HEK293 (cell line): ENCODE measurements at regions not wholly inside any gene's neighbourhood (a gene's known extent, or its start where the extent isn't known, plus 50 kb on each side); places are given as distances from the start of the nearest gene placed in this dataset.

ENCODE experiments used
- CTCF ChIA-PET: fragments of 350-600 bp; formaldehyde crosslinking; extraction: SDS; loops from one replicate; lab custom pipeline; 2021; ENCODE audit warnings: antibody characterized with exemption; lab: Yijun Ruan, JAX
- POLR2A ChIA-PET: fragments of 300-600 bp; formaldehyde crosslinking; extraction: SDS; loops from one replicate; lab custom pipeline; 2020; ENCODE audit warnings: antibody characterized with exemption, inconsistent platforms; lab: Yijun Ruan, JAX
- H3K27ac ChIP-seq: fragments of 200-500 bp; sonication (Bioruptor generic); 2 replicates; pipeline ENCODE4 v1.5.1; 2014; ENCODE audit warnings: low read depth, low read length, control low read depth, inconsistent platforms; ENCODE audit errors: extremely low read depth
- H3K36me3 ChIP-seq, 2 experiments: fragments of 200-500 bp in 1 of 2; sonication (Bioruptor generic) in 1 of 2; 1 replicate in 1 of 2; 2 replicates in 1 of 2; pipeline ENCODE4 v1.5.1; 2014 to 2017; ENCODE audit warnings: inconsistent platforms in 2 of 2, low read length in 2 of 2; ENCODE audit not compliant: control insufficient read depth in 2 of 2, insufficient read depth in 1 of 2
- H3K4me1 ChIP-seq: fragments of 200-500 bp; sonication (Bioruptor generic); 2 replicates; pipeline ENCODE4 v1.5.1; 2014; ENCODE audit warnings: mild to moderate bottlenecking, low read length, inconsistent platforms; ENCODE audit not compliant: control insufficient read depth, insufficient read depth
- H3K4me3 ChIP-seq: 2 replicates; pipeline ENCODE4 v1.5.1; 2011; ENCODE audit warnings: low read depth, mild to moderate bottlenecking, control low read depth, low read length, moderate library complexity
- H3K9me3 ChIP-seq: fragments of 200-500 bp; sonication (Bioruptor generic); 2 replicates; pipeline ENCODE4 v1.5.1; 2014; ENCODE audit warnings: low read depth, low read length, inconsistent platforms; ENCODE audit not compliant: control insufficient read depth, insufficient read depth
- BCL6B ChIP-seq: fragments of 450-650 bp; formaldehyde crosslinking; IDR thresholded peaks from 2 replicates; pipeline ENCODE4 v1.5.1; 2017; ENCODE audit warnings: missing biosample characterization, missing genetic modification characterization
- KLF17 ChIP-seq: fragments of 450-650 bp; formaldehyde crosslinking; IDR thresholded peaks from 2 replicates; pipeline ENCODE4 v1.5.1; 2016; ENCODE audit warnings: missing biosample characterization, missing genetic modification characterization
- PRDM10 ChIP-seq: fragments of 450-650 bp; formaldehyde crosslinking; IDR thresholded peaks from 2 replicates; pipeline ENCODE4 v1.5.1; 2016; ENCODE audit warnings: missing biosample characterization, missing genetic modification characterization
- SETDB1 ChIP-seq: IDR thresholded peaks from one replicate; pipeline ENCODE4 v1.6.1; 2017; ENCODE audit warnings: mild to moderate bottlenecking, low read length, moderate library complexity, mixed read lengths; ENCODE audit not compliant: insufficient read length
- ZBTB8A ChIP-seq: fragments of 450-650 bp; formaldehyde crosslinking; IDR thresholded peaks from 2 replicates; pipeline ENCODE4 v1.5.1; 2016; ENCODE audit warnings: missing biosample characterization, missing genetic modification characterization
- ZNF248 ChIP-seq: fragments of 450-650 bp; formaldehyde crosslinking; IDR thresholded peaks from 2 replicates; pipeline ENCODE4 v1.5.1; 2017; ENCODE audit warnings: missing biosample characterization, missing genetic modification characterization
- ZNF366 ChIP-seq: fragments of 450-650 bp; formaldehyde crosslinking; conservative IDR thresholded peaks from 2 replicates; pipeline ENCODE4 v1.5.1; 2016; ENCODE audit warnings: missing biosample characterization, missing genetic modification characterization
- ZNF645 ChIP-seq: fragments of 450-650 bp; formaldehyde crosslinking; IDR thresholded peaks from 2 replicates; pipeline ENCODE4; 2016; ENCODE audit warnings: missing biosample characterization, missing genetic modification characterization
- ZNF670 ChIP-seq: fragments of 450-650 bp; formaldehyde crosslinking; IDR thresholded peaks from 2 replicates; pipeline ENCODE4 v1.5.1; 2016; ENCODE audit warnings: missing biosample characterization, missing genetic modification characterization, low read depth
- TF ChIP-seq, protein P1 (sequence below): fragments of 450-650 bp; formaldehyde crosslinking; IDR thresholded peaks from 2 replicates; pipeline ENCODE4 v1.5.1; 2016; ENCODE audit warnings: missing biosample characterization, missing genetic modification characterization
- TF ChIP-seq, protein P2 (sequence below): fragments of 450-650 bp; formaldehyde crosslinking; IDR thresholded peaks from 2 replicates; pipeline ENCODE4 v1.5.1; 2017; ENCODE audit warnings: missing biosample characterization, mild to moderate bottlenecking, missing genetic modification characterization, moderate library complexity

- TF ChIP-seq ZNF645 (tag by site-specific recombination) = no peak
- no peak for TF ChIP-seq ZNF366
- TF ChIP-seq, protein P1, sequence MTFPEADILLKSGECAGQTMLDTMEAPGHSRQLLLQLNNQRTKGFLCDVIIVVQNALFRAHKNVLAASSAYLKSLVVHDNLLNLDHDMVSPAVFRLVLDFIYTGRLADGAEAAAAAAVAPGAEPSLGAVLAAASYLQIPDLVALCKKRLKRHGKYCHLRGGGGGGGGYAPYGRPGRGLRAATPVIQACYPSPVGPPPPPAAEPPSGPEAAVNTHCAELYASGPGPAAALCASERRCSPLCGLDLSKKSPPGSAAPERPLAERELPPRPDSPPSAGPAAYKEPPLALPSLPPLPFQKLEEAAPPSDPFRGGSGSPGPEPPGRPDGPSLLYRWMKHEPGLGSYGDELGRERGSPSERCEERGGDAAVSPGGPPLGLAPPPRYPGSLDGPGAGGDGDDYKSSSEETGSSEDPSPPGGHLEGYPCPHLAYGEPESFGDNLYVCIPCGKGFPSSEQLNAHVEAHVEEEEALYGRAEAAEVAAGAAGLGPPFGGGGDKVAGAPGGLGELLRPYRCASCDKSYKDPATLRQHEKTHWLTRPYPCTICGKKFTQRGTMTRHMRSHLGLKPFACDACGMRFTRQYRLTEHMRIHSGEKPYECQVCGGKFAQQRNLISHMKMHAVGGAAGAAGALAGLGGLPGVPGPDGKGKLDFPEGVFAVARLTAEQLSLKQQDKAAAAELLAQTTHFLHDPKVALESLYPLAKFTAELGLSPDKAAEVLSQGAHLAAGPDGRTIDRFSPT = no peak
- TF ChIP-seq ZNF248 (tag by site-specific recombination) = no peak
- TF ChIP-seq, protein P2, sequence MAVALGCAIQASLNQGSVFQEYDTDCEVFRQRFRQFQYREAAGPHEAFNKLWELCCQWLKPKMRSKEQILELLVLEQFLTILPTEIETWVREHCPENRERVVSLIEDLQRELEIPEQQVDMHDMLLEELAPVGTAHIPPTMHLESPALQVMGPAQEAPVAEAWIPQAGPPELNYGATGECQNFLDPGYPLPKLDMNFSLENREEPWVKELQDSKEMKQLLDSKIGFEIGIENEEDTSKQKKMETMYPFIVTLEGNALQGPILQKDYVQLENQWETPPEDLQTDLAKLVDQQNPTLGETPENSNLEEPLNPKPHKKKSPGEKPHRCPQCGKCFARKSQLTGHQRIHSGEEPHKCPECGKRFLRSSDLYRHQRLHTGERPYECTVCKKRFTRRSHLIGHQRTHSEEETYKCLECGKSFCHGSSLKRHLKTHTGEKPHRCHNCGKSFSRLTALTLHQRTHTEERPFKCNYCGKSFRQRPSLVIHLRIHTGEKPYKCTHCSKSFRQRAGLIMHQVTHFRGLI (tag by site-specific recombination) = no peak
- TF ChIP-seq PRDM10 (tag by site-specific recombination) = peak; percentile 48; the same call in 1 of the 2 replicates
- no peak for TF ChIP-seq ZBTB8A
- no peak for TF ChIP-seq BCL6B (tag by site-specific recombination)
- no peak for TF ChIP-seq ZNF670 (tag by site-specific recombination)
- ChIA-PET POLR2A (no interaction called here), CTCF (no interaction called here)
- H3K4me1 ChIP-seq = no peaks in the 10 kb centered on the region
- no peak overlapping the region for H3K27ac ChIP-seq
- no peak overlapping the region for H3K4me3 ChIP-seq
- no peaks in the 10 kb centered on the region for H3K9me3 ChIP-seq
- H3K36me3 ChIP-seq = no peaks in the 10 kb centered on the region
Measured at GRCh38 chr5:125848751-125849150, 574.5 kb upstream of the GRAMD2B start.

GRCh38 chr5:125856949-125857348 lies 566.3 kb upstream of the GRAMD2B start:
- POLR2A ChIA-PET = no interaction called here

More at GRCh38 chr5:125856949-125857348, 566.3 kb upstream of the GRAMD2B start:
- CTCF ChIA-PET = no interaction called here
- H3K27ac ChIP-seq = no peak overlapping the region
- H3K36me3 ChIP-seq = no peaks in the 10 kb centered on the region
- no peaks in the 10 kb centered on the region; the same call in 1 of the 2 replicates for H3K9me3 ChIP-seq
- H3K4me1 ChIP-seq = no peaks in the 10 kb centered on the region
- TF ChIP-seq KLF17 (tag by site-specific recombination) = no peak
- peak; percentile 28 for TF ChIP-seq SETDB1
- H3K4me3 ChIP-seq = no peak overlapping the region
